Colonic mucosa (tissue), 4 donors: ENCODE measurements at regions not wholly inside any gene's neighbourhood (a gene's known extent, or its start where the extent isn't known, plus 50 kb on each side); places are given as distances from the start of the nearest gene placed in this dataset.

ENCODE experiments used
- DNase-seq: peaks from one replicate; pipeline ENCODE4 v3.0.0-alpha.2; 2020
- H3K27ac ChIP-seq: fragments of 200-600 bp; one replicate; pipeline ENCODE4 v1.8.0; 2021
- H3K27me3 ChIP-seq: fragments of 200-600 bp; one replicate; pipeline ENCODE4 v1.8.0; 2021
- H3K36me3 ChIP-seq: fragments of 200-600 bp; one replicate; pipeline ENCODE4 v1.8.0; 2021
- H3K4me1 ChIP-seq: fragments of 200-600 bp; one replicate; pipeline ENCODE4 v1.8.0; 2021; ENCODE audit warnings: mild to moderate bottlenecking
- H3K4me3 ChIP-seq: fragments of 200-600 bp; one replicate; pipeline ENCODE4 v1.8.0; 2021
- H3K9ac ChIP-seq, 2 donors: one replicate each; pipeline ENCODE4 v1.7.0; 2013; ENCODE audit warnings: control low read depth in 2 of 2, low read depth in 2 of 2, low read length in 2 of 2
- H3K9me3 ChIP-seq: fragments of 200-600 bp; one replicate; pipeline ENCODE4 v1.8.0; 2021
- CTCF ChIP-seq: fragments of 200-600 bp; IDR thresholded peaks from one replicate; pipeline ENCODE4 v1.8.0; 2022; ENCODE audit warnings: antibody characterized with exemption, mild to moderate bottlenecking
- intact Hi-C: fragments of 100-400 bp; cut with DNase I; formaldehyde crosslinking; loops from one replicate; pipeline ENCODE4 v1.14.1; 2022
- donor health status: healthy.
- donor health status: DM: no; HTN: no; CAD: no.
- donor health status: DM: no; HTN: no; CAD: no.

- Histone ChIP-seq H3K9me3 (no peaks in the 10 kb centered on the region), H3K27ac (no peak overlapping the region), H3K4me3 (no peak overlapping the region), H3K4me1 (no peaks in the 10 kb centered on the region), H3K27me3 (no peaks in the 10 kb centered on the region), H3K9ac (no peak overlapping the region), H3K36me3 (no peaks in the 10 kb centered on the region)
- TF ChIP-seq CTCF, result no peak
- intact Hi-C loops, result no loop called here
- DNase-seq, result no peak
These were observed 167.2 kb upstream of the MANEA start for GRCh38 chr6:95410168-95410567.

GRCh38 chr6:95413789-95414188, 163.5 kb upstream of the MANEA start:
- no peak for TF ChIP-seq CTCF
- intact Hi-C loops, result no loop called here
- Histone ChIP-seq H3K4me3 (no peak overlapping the region), H3K9ac (no peak overlapping the region), H3K27ac (no peak overlapping the region), H3K9me3 (no peaks in the 10 kb centered on the region), H3K4me1 (no peaks in the 10 kb centered on the region), H3K27me3 (no peaks in the 10 kb centered on the region), H3K36me3 (no peaks in the 10 kb centered on the region)
- DNase-seq, result no peak

- H3K4me3 ChIP-seq, result no peak overlapping the region
- intact Hi-C loops, result no loop called here
- H3K4me1 ChIP-seq, result no peaks in the 10 kb centered on the region
- H3K36me3 ChIP-seq, result no peaks in the 10 kb centered on the region
- H3K9me3 ChIP-seq, result no peaks in the 10 kb centered on the region
- no peak overlapping the region for H3K27ac ChIP-seq
- DNase-seq, result no peak
- no peaks in the 10 kb centered on the region for H3K27me3 ChIP-seq
- no peak overlapping the region for H3K9ac ChIP-seq
- no peak for TF ChIP-seq CTCF
These were observed 159.5 kb upstream of the MANEA start for GRCh38 chr6:95417856-95418255.

- intact Hi-C loops, result no loop called here
- no peaks in the 10 kb centered on the region for H3K9me3 ChIP-seq
- H3K36me3 ChIP-seq, result no peaks in the 10 kb centered on the region
- H3K4me3 ChIP-seq, result no peak overlapping the region
- no peak overlapping the region for H3K27ac ChIP-seq
- no peaks in the 10 kb centered on the region for H3K4me1 ChIP-seq
- TF ChIP-seq CTCF, result no peak
- no peaks in the 10 kb centered on the region for H3K27me3 ChIP-seq
- DNase-seq, result no peak
- no peak overlapping the region for H3K9ac ChIP-seq
These were observed 156.5 kb upstream of the MANEA start for GRCh38 chr6:95420792-95421191.

- intact Hi-C loops, result no loop called here
- Histone ChIP-seq H3K9me3 (no peaks in the 10 kb centered on the region), H3K4me1 (no peaks in the 10 kb centered on the region), H3K27me3 (no peaks in the 10 kb centered on the region), H3K9ac (no peak overlapping the region), H3K36me3 (no peaks in the 10 kb centered on the region), H3K27ac (no peak overlapping the region), H3K4me3 (no peak overlapping the region)
- no peak for DNase-seq
- no peak for TF ChIP-seq CTCF
These were observed 154.0 kb upstream of the MANEA start for GRCh38 chr6:95423331-95423730.
